GM19351 (cell line): ENCODE measurements at regions not wholly inside any gene's neighbourhood (a gene's known extent, or its start where the extent isn't known, plus 50 kb on each side); places are given as distances from the start of the nearest gene placed in this dataset.

ENCODE experiments used
- ATAC-seq: cut with Tn5 transposase; IDR thresholded peaks from one replicate; pipeline ENCODE4 v1.9.1; 2021; ENCODE audit warnings: mild to moderate bottlenecking, moderate library complexity; ENCODE audit not compliant: unreplicated experiment

GRCh38 chr1:79617777-79618176, 611.2 kb upstream of the ADGRL4 start:
- peak; percentile 75 for ATAC-seq

DNA sequence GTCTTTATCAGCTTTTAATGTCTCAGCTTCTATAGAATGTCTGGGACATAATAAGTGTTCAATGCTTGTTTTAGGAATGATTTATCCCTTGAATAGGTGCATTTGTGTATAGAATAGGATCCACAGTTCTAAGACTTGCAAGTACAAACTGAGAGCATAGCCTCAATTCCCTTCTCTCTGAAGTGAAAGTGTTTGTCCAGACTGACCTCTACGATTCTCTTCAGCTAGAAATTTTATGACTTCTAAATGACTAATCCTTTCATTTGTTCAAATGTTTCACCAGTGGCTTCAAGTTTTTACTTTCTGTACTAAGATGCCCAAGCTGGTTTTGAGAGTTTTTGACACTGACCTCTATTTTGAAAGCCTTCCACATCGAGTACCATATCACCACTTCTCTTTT, 608.2 kb upstream of the ADGRL4 start:
- no peak for ATAC-seq

GRCh38 chr1:79614106-79614505, 607.6 kb upstream of the ADGRL4 start:
- ATAC-seq: no peak

DNA sequence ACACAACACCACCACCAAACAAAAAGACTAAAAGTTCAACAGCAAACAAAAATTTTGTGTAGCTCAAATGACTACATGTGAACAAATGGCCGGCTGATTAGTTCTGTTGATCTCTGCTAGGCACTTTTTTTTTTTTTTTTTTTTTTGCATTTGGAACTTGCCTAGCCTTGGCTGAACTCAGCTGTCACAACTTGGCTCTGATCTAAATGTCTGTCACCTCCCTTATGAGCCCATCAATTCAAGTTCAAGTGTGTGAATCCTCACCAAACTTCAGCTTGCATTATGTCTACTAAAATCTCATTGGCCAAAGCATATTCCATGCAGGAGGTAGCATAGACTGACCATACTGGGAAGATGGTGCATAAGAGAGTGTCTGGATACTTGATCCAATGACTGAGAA, 606.5 kb upstream of the ADGRL4 start:
- no peak for ATAC-seq

DNA sequence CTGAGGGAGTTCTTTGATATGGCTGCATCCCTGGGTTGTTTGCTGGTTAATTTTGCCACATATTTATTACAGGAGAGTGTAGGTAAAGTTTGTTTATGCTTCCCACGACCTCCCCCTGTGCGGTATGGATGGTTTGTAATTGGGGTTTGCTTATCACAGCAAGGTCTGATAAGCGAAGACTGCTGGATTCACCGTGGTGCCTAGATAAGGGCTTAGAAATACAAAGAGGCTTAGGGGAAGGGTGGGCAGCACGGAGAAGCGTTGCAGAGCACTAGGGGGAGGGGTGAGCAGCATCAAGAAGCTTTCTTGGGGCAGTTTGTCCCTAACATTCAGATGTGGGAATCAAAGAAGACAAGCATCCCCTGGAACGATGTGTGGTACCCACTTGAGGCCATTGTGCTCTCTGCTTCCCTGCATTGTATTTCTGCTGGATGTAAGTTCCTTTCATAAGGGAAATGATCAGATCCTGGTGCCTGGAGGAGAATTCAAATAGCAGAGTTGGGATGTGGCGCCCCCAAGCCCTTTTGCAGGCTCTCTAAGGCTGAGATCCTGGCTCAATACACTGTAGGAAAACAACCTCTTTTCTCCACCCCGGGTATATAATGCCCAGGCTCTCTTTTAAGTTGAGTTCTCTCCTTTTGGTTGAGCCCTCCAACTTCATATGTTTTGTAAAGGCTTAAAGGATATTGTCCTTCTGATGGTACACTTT, 598.1 kb upstream of the ADGRL4 start:
- no peak for ATAC-seq

- no peak for ATAC-seq
Measured at GRCh38 chr1:79603843-79604242, 597.3 kb upstream of the ADGRL4 start.

- no peak for ATAC-seq
Measured at GRCh38 chr1:79599257-79599656, 592.7 kb upstream of the ADGRL4 start.

GRCh38 chr1:79595931-79596330, 589.4 kb upstream of the ADGRL4 start:
- ATAC-seq: no peak

DNA sequence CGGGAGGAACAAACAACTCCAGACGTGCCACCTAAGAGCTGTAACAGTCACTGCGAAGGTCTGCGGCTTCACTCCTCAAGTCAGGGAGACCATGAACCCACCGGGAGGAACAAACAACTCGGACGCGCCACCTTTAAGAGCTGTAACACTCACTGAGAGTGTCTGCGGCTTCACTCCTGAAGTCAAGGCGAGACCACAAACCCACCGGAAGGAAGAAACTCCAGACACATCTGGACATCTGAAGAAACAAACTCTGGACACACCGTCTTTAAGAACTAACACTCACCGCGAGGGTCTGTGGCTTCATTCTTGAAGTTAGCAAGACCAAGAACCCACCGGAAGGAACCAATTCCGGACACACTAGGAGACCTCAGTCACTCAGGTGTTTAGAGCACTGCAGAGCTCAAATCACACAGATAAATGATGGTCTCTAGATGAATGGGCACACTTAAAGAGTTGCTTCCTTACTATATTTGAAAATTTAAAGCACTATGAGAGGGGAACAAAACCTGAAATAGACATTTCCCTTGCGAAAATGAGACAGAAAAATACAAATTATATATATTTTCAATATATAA, 587.7 kb upstream of the ADGRL4 start:
- ATAC-seq: no peak

GRCh38 chr1:79592707-79593106, 586.2 kb upstream of the ADGRL4 start:
- no peak for ATAC-seq

GRCh38 chr1:79588719-79589118, 582.2 kb upstream of the ADGRL4 start:
- no peak for ATAC-seq

GRCh38 chr1:79587229-79587628, 580.7 kb upstream of the ADGRL4 start:
- no peak for ATAC-seq

- ATAC-seq: no peak
Measured at GRCh38 chr1:79585801-79586200, 579.3 kb upstream of the ADGRL4 start.

DNA sequence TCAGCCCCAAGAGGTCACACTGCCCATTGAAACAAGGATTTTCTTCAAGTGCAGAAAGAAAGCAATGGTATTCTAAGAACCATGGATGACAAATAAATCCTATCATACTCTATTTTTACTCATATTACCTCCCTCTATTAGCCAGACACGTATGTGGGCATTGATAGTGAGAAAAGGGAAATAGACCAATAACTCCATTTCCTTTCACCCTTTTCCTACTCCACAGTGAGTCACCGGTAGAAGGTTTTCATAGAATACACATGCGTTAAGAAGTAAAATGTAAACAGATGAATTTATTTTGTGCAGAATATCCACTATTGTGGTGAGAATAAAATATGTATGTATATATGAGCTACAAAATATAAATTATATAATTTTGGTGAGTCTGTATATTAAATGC, 568.9 kb upstream of the ADGRL4 start:
- ATAC-seq: no peak

GRCh38 chr1:79568411-79568810, 561.9 kb upstream of the ADGRL4 start:
- no peak for ATAC-seq

- ATAC-seq: no peak
Measured at GRCh38 chr1:79561521-79561978, 555.0 kb upstream of the ADGRL4 start.

- ATAC-seq: no peak
Measured at GRCh38 chr1:79556189-79556588, 549.7 kb upstream of the ADGRL4 start.

- no peak for ATAC-seq
Measured at GRCh38 chr1:79554688-79555087, 548.2 kb upstream of the ADGRL4 start.

DNA sequence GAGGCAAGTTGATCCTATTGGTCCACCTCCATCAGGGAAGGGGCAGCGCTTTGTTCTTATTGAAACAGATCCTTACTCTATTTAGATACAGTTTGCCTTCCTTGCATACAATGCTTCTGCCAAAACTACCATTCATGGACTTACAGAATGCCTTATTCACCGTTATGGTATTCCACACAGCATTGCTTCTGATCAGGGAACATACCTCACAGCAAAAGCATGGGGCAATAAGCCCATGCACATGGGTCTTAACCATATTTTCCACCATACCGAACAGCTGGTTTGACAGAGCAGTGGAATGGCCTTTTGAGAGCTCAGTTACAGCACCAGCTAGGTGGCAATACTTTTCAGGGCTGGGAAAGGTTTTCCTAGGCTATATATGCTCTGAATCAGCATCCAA, 544.8 kb upstream of the ADGRL4 start:
- ATAC-seq: no peak

DNA sequence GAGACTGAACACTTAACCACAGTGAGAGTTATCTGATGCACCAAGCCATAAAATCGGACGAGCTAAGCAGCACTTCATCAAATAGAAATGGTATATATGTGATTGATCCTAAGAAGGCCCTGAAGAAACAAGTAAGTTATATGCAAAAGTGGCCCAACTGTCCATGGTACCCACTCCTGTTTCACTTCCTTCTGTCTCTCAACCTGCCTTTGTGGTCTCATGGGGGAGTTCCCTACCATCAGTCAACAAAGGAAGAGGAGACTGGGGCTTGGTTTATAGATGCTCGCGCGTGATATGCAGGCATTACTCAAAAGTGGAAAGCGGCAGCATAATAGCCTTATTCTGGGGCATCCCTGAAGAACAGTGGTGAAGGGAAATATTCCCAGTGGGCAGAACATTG, 543.9 kb upstream of the ADGRL4 start:
- no peak for ATAC-seq

DNA sequence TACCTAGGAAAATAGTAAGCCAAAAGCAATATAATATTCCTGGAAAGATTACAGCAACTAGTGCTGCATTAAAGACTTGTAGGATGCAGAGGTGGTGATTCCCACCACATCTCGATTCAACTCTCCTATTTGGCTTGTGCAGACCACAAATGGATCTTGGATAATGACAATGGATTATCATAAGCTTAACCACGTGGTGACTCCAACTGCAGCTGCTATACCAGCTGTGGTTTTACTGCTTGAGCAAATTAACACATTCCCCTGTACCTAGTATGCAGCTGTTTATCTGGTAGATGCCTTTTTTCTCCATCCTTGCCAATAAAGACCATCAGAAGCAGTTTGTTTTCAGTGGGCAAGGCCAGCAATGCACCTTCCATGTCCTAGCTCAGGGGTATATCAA, 542.7 kb upstream of the ADGRL4 start:
- no peak for ATAC-seq

DNA sequence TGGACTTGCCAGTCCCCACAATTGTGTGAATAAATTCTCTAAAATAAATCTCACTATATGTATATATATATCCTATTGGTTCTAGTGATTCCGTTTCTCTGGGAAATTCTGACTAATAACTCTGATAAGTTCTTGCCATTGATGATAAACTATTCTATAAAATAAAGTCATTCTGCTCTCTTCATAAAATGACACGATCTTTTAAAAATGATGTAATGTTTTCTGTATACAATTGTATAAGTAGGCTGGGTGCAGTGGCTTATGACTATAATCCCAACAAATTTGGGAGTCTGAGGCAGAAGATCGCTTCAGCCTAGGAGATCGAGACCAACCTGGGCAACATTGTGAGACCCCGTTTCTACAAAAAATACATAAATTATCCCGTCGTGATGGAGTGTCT, 541.0 kb upstream of the ADGRL4 start:
- ATAC-seq: no peak

DNA sequence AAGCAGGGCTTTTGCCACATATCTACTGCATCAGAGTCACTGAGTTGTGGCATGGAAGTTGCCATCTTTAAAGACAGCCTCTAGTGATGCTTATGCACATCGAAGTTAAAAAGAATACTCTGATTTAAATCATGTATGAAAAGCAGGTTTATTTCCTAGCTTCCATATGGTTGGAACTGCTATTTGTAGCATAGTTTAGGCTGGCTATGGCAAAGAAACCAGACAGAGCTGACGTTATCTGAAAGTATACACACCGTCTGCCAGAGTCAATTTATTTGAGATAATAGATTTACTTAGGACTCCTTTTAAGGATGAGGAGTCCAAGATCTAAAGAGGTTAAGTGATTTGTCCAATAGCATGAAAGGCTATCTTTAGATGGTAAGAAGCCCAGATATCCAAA, 536.9 kb upstream of the ADGRL4 start:
- ATAC-seq: no peak
